Right ventricle myocardium superior (tissue), 1 donor: ENCODE measurements at regions not wholly inside any gene's neighbourhood (a gene's known extent, or its start where the extent isn't known, plus 50 kb on each side); places are given as distances from the start of the nearest gene placed in this dataset.
"Not testable (repeated sequence)": the region's sequence is repeated elsewhere in the genome, so short reads cannot be mapped to it uniquely, and the experiment has no call there.

Experiments used
- ATAC-seq: fragments of 200-7000 bp; cut with Tn5 transposase; one replicate; pipeline ENCODE4 v1.9.1; 2020; ENCODE audit warnings: mild to moderate bottlenecking; ENCODE audit not compliant: poor library complexity
- DNase-seq: peaks from one replicate; pipeline ENCODE4 v3.0.0-alpha.2; 2020
- intact Hi-C: fragments of 100-400 bp; cut with DNase I; formaldehyde crosslinking; loops from one replicate; pipeline ENCODE4 v1.11.2; 2022
- donor health status: DM: no; HTN: yes; CAD: no; lungs with severe emphysema.

DNA sequence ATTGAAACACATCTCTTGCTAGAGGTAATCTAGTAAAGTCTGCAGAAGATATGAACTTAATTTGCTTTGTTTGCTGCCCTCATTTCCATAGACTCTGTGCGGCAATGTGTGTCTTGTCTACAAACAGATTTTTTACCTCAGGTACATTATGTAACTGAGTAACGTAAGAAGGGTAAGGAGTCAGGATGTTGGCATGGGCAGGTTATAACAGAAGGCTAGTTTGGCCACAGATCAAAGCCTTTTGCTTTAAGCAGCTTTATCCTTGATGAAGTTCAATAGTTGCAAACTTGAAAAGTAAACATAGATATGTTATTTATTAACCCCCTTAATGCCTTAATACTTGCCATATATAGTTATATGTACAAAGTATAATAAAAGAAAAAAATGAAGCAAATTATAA is 391.6 kb upstream of the FKBP1C start:
- ATAC-seq (no peak), DNase-seq (no peak)
- intact Hi-C loops: no loop called here

DNA sequence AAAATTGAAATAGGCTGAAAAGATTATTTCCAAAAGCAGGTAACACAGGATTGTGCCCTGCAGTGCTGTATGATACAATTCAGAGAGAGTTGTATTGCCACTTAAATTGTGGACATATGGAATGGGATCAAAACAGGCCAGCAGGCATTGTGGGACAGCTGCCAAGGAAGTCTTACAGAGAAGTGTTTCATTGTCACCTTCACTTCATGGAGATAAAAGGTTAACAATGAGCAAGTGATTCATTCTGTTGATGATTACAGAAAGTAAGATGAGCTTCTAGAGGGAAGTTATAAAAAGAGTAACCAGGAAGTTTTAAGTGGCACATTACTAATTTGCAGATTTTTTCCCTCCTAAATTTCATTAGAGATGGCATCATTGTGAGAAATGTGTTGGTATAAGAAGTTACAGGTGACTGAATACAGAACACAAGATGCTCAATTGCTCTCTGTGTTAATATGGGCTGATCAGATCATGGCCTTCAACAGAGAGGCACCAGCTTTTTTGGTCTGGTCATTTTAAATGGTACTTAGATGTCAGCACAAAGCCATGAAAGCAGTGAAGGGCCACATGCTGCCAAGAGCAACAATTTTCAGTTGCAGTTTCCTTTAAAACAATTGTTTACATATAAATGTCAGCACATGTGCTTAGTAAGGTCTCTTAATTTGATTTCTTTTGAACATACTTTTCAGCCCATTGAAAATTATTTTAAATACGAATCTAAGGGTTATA is 402.5 kb upstream of the FKBP1C start:
- intact Hi-C loops: no loop called here
- ATAC-seq (no peak), DNase-seq (no peak)

DNA sequence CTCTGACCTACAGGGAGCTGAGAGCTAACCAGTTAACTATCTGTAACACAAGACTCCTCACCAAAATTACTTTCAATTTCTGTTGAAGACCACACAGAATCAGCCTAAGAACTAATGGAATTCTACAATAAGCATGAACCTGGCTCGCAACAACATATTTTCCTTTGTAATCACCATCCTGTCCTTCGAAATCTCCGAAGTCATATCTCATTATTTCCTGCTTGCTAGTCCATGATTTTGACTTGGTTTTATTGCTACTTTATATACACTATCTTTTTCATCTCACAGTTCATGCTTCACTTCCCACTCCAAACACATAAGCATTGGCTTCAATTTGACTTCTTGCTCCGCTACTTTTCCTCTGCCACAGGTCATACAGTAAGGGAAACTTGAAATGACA is 405.8 kb upstream of the FKBP1C start:
- intact Hi-C loops: no loop called here
- ATAC-seq (no peak), DNase-seq (no peak)

DNA sequence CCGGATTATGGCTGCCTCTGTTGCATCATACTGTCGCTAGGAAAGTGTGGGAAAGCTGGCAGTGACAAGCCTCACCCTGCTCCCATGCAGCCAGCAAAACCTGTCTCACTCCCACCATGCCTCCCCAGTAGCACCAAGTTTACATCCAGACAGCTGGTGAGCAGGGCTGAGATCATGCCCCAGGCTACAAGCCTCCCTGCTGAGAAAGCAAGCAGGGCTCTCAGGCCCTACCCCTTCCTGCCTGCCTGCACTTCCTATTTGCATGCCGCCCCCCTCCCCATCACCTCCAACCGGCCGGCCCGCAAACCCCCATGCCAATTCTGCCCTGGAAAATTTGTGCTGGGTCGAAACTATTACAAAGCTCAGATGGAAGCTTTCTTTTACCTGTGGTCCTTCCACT is 408.2 kb upstream of the FKBP1C start:
- intact Hi-C loops: no loop called here
- no peak for ATAC-seq
- no peak for DNase-seq

DNA sequence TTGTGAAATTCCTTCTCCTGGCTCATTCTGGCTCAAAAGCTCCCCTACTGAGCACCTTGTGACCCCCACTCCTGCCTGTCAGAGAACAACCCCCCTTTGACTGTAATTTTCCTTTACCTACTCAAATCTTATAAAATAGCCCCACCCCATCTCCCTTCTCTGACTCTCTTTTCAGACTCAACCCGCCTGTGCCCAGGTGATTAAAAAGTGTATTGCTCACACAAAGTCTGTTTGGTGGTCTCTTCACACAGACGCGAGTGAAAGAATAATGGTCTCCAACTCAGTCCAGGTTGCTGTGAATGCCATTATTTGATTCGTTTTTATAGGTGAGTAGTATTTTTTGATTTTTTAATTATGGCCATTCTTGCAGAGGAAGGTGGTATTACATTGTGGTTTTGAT is 414.1 kb upstream of the FKBP1C start:
- intact Hi-C loops: no loop called here
- DNase-seq: no peak
- ATAC-seq: no peak

DNA sequence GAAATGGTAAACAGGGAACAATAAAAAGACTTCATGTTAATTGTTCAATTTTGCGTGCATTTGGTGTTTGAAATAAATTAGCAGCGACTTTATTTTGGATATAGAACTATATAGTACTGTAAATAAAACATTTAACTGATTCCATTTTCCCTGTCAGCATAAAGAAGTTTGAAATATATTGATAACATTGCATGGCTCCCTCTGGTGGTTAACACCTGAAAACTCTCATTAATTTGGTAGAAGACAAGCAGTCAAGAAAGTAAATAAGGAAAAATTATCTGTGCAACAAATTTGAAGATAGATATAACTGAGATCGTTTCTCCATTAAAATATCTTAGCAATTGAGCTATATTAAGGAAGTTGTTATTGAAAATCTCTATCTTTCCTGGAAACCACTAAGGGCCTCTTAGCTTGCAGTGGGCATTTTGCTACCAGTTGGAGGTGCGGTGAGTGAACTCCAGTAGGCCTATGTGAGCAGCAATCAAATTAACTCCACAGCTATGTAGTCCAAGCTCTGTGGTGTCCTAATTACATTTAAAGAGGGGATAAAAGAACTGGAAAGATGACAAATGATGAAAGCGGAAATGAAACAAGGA is 435.7 kb upstream of the FKBP1C start:
- intact Hi-C loops: no loop called here
- ATAC-seq: no peak
- DNase-seq: no peak

DNA sequence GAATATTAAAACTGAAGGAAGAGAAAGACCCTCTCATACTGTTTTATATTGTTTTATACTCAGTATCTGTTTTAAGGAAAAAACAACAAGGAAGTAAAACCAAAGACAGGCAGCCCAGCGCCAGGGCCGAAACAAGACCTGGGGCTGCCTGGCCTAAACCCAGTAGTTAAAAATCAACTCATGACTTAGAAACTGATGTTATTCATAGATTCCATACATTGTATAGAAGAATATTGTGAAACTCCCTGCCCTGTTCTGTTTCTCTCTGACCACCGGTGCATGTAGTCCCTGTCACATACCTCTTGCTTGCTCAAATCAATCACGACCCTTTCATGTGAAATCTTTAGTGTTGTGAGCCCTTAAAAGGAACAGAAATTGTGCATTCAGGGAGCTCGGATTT is 445.1 kb upstream of the FKBP1C start:
- DNase-seq, ATAC-seq: not testable (repeated sequence)

DNA sequence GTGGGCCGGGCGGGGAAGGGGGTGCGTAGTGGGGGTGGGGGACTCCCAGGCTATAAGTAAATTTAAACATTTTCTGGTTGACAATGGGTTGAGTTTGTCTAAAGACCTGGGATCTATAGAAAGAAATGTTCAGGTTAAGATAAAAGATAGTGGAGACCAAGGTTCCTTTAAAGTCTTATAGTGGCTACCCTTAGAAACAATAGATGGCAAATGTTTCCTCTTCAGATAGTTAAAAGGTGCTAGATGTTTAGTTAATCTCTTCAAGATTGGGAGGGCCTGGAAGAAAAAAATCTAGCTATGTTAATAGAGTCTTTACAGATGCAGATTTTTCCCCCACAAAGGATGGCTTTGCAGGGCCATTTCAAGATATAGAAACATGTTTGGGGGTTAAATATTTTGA is 446.4 kb upstream of the FKBP1C start:
- no peak for ATAC-seq
- no peak for DNase-seq
- intact Hi-C loops: no loop called here

More for the DNA sequence above, 445.1 kb upstream of the FKBP1C start:
- intact Hi-C loops: not testable (repeated sequence)

DNA sequence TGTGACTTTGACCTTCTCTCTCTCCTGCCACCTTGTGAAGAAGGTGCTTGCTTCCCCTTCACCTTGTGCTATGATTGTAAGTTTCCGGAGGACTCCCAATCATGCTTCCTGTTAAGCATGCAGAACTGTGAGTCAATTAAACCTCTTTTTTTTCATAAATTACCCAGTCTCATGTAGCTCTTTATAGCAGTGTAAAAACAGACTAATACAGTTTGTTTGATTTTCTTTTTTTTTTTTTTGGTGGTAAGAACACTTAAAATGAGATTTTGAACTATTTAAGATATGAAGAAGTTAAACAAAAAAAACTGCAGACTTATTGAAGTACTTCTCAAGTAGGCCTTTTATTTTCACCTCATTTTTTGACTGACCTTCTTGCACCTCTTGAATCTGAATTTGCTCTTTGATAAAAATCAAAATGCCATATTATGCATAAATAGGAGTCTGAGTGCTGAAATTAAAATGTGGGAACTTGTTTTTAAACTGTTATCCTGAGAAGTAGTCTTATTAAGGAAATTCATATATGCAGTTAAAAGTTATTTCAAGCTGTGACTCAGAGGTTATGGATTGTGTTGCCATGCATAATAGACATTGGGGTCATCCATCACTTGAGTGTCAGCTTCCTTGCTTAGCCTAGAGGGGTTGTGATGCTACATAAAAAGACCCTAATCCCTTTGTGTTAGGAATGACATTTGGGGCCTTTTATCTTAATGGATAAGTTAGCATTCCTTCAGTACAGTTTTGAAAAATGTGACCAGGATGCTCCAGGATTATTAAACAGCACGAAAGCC is 447.9 kb upstream of the FKBP1C start:
- intact Hi-C loops: no loop called here
- ATAC-seq (no peak), DNase-seq (no peak)

DNA sequence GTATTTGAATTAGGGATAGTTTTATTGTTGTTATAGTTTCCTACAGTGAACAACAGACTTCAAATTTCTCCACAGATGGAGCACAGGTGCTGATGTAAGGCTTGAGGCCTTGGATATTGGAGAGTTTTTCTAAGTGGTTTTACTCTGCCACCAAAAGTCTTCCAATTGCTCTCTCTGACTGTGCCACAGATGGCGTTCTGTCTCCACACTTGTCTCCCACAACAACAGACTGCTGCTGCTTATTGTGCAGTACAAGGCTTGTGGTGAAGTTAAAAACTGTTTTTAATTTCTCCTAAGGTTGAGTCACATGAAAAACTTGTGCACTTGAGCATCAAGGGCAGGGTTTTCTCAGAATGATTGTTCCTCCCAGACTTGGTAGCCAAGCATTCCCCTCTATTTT is 460.9 kb upstream of the KHDRBS2 start:
- DNase-seq (no peak), ATAC-seq (no peak)
- intact Hi-C loops: no loop called here

DNA sequence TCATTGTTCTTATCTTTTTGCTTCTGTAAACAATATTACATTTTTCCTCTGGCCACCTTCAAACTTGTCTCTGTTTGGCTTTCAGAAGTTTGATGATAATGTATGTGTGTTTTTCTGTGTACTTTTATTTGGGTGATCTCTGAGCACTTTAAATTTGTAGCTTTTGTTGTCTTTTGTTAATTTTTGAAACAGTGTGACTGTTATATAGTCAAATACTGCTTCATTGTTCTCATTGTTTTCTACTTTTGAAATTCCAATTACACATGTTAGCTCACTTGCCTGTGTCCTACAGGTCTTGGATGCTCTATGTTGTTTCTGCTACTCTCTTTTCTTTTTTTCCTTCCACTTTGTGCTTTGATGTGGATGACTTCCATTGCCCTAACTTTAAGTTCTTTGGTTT is 460.1 kb upstream of the KHDRBS2 start:
- ATAC-seq: no peak
- intact Hi-C loops: no loop called here
- DNase-seq: no peak

DNA sequence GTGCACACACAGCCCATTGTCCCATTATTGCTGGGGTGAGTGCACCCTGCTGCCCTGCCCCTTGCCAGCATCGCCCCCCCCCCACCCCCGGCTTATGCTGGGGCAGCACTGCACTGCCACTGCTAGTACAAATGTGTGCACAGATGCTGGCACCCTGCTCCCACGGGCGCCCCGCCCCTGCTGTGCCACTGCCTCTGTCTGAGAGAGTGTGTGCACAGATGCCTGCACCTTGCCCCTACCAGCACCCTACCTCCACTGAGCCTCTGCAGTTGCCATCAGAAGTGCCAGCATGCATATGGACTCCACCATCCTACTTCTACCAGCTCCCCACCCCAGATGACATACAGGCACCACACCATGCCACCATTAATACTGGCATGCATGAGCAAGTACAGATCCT is 454.6 kb upstream of the KHDRBS2 start:
- DNase-seq (peak; percentile 17), ATAC-seq (no peak)
- intact Hi-C loops: no loop called here

DNA sequence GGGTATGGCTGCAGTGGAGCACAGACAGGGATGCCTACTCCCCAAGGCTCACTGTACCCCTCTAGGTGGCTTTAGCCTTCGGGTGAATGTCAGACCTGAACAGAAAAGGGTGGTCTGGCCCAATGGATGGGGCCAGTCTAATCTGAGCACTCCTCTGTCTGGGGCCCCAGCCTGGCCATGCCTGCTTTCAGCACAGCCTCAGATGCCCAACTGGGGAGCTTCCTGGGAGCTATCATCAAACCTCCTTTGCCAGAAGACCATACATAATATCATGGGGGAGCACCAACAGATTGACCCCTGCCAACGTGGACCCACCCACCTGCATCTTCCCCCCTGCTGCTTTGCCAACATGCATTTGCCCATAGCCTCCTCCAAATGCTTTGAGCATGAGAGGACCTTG is 454.1 kb upstream of the KHDRBS2 start:
- intact Hi-C loops: no loop called here
- DNase-seq (no peak), ATAC-seq (no peak)

DNA sequence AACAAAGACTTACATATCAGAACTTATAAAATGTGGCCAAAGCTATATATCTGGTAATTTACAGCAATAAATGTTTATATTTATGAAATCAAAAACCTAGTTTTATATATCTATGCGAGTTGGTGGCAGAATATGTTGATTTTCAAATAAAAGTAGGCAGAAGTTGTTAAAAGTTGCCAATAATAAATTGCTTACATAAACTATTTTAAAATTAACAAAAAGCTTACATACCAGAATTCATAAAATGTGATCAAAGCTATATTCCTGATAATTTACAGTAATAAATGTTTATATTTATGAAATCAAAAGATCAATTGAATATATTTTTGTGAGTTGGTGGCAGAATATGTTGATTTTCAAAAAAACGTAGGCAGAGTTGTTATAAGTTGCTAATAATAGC is 451.8 kb upstream of the KHDRBS2 start:
- intact Hi-C loops: no loop called here
- ATAC-seq (no peak), DNase-seq (no peak)

DNA sequence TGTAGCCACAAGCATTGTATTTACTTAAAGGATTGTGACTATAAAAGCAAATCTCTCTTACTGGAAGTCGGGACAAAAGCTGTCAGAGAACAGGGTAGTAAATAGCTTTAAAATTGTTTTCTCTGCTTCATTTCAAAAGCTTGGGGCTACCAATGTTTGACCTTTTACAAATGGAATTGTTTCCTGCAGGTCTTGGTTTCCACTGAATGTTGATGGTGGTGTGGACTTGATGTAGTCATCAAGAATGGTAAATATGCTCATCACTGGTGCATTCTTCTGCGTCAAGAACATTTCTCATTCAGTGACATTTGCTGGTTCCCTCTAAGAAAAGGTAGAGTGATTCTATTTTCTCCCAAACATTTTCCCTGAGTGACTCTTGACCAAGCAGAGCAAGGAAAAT is 435.4 kb upstream of the KHDRBS2 start:
- DNase-seq (no peak), ATAC-seq (no peak)
- intact Hi-C loops: no loop called here

DNA sequence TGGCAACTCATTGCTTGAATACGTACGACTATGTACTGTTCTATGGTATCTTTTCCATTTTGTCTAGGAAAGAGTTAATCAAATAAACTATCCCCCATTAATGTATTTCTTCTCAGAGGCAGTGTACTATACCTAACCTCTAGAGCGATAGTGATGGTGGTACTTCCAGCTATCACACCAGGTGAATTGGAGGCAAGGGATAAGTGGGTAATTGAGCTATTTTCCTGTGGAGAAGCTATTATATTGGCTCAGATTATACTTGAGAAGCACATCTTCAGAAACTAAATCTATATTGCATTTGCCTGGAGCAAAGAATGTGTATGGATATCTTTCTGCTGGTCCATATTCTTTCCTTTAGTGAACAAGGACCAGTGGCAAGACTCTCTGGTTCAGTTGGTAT is 430.7 kb upstream of the KHDRBS2 start:
- DNase-seq (no peak), ATAC-seq (no peak)
- intact Hi-C loops: no loop called here

DNA sequence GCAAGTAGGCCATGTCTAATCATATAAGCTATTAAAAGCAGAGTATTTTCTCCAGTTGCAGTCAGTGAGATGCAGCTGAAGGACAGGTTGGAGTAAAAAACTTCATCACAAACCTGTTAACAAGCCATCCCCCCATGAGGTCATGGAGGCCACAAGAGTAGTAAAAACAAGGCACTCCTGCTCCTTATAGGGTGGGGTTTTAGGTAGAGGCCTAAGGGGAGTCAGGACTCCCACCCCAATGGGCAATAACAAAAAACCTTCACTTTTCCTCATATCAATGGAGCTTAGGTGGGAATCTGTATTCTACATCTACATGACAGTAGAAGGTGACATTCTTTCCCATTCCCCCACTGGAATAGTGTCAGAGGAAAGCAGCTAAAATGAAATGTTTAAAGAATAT is 428.1 kb upstream of the KHDRBS2 start:
- no peak for DNase-seq
- intact Hi-C loops: no loop called here
- no peak for ATAC-seq

DNA sequence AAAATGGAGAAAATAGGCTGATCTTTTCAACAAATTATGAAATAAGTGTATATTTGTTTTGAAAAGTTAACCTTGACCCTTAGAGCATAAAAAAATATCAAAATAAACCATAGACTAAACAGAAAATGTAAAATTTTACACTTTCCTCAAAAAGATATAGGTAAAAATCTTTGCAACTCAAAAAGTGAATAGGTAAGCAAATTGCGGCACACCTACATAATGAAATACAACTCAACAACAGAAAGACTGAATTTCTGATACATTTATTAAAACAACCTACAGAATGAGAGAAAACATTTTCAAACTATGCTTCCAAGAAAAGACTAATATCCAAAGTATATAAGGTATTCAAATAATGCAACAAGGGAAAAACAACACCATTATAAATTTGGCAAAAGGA is 425.7 kb upstream of the KHDRBS2 start:
- DNase-seq (no peak), ATAC-seq (no peak)
- intact Hi-C loops: no loop called here

DNA sequence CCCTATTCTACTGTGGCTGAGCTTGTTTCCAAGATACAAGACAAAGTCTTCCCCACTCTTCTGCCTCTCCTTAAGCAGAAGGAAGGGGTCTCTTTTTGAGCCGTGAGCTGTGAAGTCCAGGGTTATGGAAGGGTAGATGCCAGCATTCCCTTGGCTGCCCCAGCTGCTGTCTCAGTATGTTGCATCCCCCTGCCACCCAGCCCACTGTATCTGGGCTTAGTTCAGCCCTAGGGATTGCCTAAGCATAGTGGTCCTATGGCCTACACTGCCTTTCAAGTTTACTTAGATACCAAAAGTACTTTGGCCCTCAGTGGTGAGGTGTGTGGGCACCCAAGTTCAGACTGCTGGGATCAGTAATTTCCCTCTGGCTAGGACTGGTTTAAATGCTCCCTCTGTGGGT is 421.9 kb upstream of the KHDRBS2 start:
- no peak for DNase-seq
- intact Hi-C loops: no loop called here
- no peak for ATAC-seq

DNA sequence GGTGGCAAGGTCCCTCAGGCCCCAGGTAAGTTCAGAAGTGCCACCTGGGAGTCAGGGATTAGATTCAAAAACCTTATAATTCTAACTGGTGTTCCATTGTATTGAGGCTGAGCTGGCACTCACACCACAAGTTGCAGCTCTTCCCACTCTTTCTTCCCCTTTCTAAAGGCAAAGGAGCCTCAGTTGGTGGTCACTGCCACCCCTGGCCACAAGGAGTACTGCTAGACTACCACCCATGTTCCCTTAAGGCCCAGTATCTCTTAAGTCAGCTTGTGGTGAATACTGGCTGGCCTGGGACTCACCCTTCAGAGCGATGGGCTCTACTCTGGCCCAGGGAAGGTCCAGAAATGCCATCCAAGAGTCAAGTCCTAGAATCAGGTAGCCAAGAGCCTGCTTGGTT is 421.1 kb upstream of the KHDRBS2 start:
- no peak for ATAC-seq
- no peak for DNase-seq
- intact Hi-C loops: no loop called here
